ENCODE measurements at regions not wholly inside any gene's neighbourhood (a gene's known extent, or its start where the extent isn't known, plus 50 kb on each side); places are given as distances from the start of the nearest gene placed in this dataset.

DNA sequence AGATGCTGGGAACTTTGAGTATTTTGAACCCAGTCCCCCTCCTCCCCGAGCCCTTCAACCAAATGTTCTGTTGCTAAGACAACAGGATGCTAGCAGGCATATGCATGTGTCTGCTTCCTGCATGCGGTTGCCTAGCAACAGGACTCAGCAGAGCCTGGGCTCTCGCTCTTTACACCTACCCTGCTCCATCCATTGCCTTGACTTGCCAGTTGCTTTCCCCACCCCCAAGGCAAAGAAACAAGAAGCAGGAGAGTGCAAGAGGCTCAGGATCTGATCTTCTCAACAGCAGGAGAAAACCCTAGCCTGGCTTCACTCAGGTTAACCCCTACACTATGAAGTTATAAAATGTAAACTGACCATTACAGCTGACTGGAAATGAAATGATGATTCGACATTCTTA is 393.0 kb downstream of the IGSF11 start:
- no peak for FAIRE-seq
- 5% methylated on average over 3 of the region's 4 CpGs for WGBS (ENCODE audit: insufficient coverage, low coverage, missing lambda C conversion rate)
- no peaks in the 10 kb centered on the region for H3K9me1 ChIP-seq (ENCODE audit: control insufficient read depth, insufficient read depth, low read length)
- ATAC-seq: no peak
- H3K79me2 ChIP-seq (ENCODE audit: control insufficient read depth, insufficient read depth, low read length): no peaks in the 10 kb centered on the region
- H3K36me3 ChIP-seq (ENCODE audit: control insufficient read depth, insufficient read depth, low read length): no peaks in the 10 kb centered on the region
- no peak overlapping the region for H3K4me2 ChIP-seq (ENCODE audit: insufficient read depth, low read length)
- H3K9me3 ChIP-seq (replicated peaks; ENCODE audit: control insufficient read depth, insufficient read depth, low read depth, low read length): no peaks in the 10 kb centered on the region
- no peaks in the 10 kb centered on the region for H4K20me1 ChIP-seq (replicated peaks; ENCODE audit: control insufficient read depth, insufficient read depth, low read length)
- H3K4me1 ChIP-seq (replicated peaks in 1 of 2; ENCODE audit: control insufficient read depth in 2 of 2, insufficient read depth in 2 of 2, low read length in 2 of 2): no peaks in the 10 kb centered on the region
- TF ChIP-seq ZNF316 (IDR thresholded peaks at IDR 0.05): 0 out of 2 replicates have a peak, but pooled peaks have one; percentile 2
- TF ChIP-seq, protein P1, sequence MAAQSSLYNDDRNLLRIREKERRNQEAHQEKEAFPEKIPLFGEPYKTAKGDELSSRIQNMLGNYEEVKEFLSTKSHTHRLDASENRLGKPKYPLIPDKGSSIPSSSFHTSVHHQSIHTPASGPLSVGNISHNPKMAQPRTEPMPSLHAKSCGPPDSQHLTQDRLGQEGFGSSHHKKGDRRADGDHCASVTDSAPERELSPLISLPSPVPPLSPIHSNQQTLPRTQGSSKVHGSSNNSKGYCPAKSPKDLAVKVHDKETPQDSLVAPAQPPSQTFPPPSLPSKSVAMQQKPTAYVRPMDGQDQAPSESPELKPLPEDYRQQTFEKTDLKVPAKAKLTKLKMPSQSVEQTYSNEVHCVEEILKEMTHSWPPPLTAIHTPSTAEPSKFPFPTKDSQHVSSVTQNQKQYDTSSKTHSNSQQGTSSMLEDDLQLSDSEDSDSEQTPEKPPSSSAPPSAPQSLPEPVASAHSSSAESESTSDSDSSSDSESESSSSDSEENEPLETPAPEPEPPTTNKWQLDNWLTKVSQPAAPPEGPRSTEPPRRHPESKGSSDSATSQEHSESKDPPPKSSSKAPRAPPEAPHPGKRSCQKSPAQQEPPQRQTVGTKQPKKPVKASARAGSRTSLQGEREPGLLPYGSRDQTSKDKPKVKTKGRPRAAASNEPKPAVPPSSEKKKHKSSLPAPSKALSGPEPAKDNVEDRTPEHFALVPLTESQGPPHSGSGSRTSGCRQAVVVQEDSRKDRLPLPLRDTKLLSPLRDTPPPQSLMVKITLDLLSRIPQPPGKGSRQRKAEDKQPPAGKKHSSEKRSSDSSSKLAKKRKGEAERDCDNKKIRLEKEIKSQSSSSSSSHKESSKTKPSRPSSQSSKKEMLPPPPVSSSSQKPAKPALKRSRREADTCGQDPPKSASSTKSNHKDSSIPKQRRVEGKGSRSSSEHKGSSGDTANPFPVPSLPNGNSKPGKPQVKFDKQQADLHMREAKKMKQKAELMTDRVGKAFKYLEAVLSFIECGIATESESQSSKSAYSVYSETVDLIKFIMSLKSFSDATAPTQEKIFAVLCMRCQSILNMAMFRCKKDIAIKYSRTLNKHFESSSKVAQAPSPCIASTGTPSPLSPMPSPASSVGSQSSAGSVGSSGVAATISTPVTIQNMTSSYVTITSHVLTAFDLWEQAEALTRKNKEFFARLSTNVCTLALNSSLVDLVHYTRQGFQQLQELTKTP (IDR thresholded peaks at IDR 0.05; ENCODE audit: low read depth in 1 of 2, partially characterized antibody in 2 of 2): no peak
- TF ChIP-seq RFX1 (IDR thresholded peaks at IDR 0.05): peak; percentile 82
- TF ChIP-seq ZNF354B (CRISPR knock-in tag; IDR thresholded peaks at IDR 0.05): no peak
- DNase-seq (ENCODE audit: extremely low read depth in 1 of 4, low spot score in 3 of 4): peak in 1 of 4 experiments; percentile 5
- in situ Hi-C loops (cut with MboI) (no loop called here), intact Hi-C loops (cut with micrococcal nuclease) (no loop called here)
- H3K9ac ChIP-seq (ENCODE audit: insufficient read depth in 1 of 2, low read depth in 2 of 2, low read length in 2 of 2): no peak overlapping the region
- H2AFZ ChIP-seq (ENCODE audit: low read depth, low read length): no peak overlapping the region
- ChIA-PET POLR2A (no interaction called here), CTCF (ENCODE audit: low intra/inter-chr PET ratio) (no interaction called here)
- no TSS peak for BruUV-seq (replicated peaks)
- no peak overlapping the region for H3K4me3 ChIP-seq
- H3K27me3 ChIP-seq (ENCODE audit: control insufficient read depth in 2 of 2, insufficient read depth in 2 of 2, low read length in 2 of 2): no peaks in the 10 kb centered on the region
- H3K27ac ChIP-seq (ENCODE audit: extremely low read depth, low read depth, low read length): no peak overlapping the region

Data from K562 (cell line).